EH (cell line): ENCODE measurements at regions not wholly inside any gene's neighbourhood (a gene's known extent, or its start where the extent isn't known, plus 50 kb on each side); places are given as distances from the start of the nearest gene placed in this dataset.
"Not testable (repeated sequence)": the region's sequence is repeated elsewhere in the genome, so short reads cannot be mapped to it uniquely, and the experiment has no call there.

Experiments used
- DNase-seq: peaks from one replicate; pipeline ENCODE4 v3.0.0-alpha.2; 2015; ENCODE audit warnings: low read depth

- no peak for DNase-seq
These were observed 127.5 kb downstream of the VPREB1 start for GRCh38 chr22:22372086-22372485.

- DNase-seq, result no peak
These were observed 129.6 kb downstream of the VPREB1 start for GRCh38 chr22:22374163-22374562.

GRCh38 chr22:22374579-22374978, 130.0 kb downstream of the VPREB1 start:
- DNase-seq, result no peak

GRCh38 chr22:22375576-22376351, 131.2 kb downstream of the VPREB1 start:
- no peak for DNase-seq

- no peak for DNase-seq
These were observed 131.7 kb downstream of the VPREB1 start for GRCh38 chr22:22376352-22376706.

GRCh38 chr22:22376884-22377283, 131.7 kb downstream of the ZNF280B start:
- DNase-seq, result not testable (repeated sequence)

- DNase-seq, result no peak
These were observed 131.2 kb downstream of the ZNF280B start for GRCh38 chr22:22377335-22377734.

GRCh38 chr22:22378446-22379415, 129.8 kb downstream of the ZNF280B start:
- DNase-seq, result no peak

- DNase-seq, result no peak
These were observed 128.2 kb downstream of the ZNF280B start for GRCh38 chr22:22380098-22381030.

- not testable (repeated sequence) for DNase-seq
These were observed 127.2 kb downstream of the ZNF280B start for GRCh38 chr22:22381292-22381691.

- DNase-seq, result no peak
These were observed 124.3 kb downstream of the ZNF280B start for GRCh38 chr22:22384267-22384666.

- no peak for DNase-seq
These were observed 123.8 kb downstream of the ZNF280B start for GRCh38 chr22:22384668-22385244.

GRCh38 chr22:22386602-22387385, 121.7 kb downstream of the ZNF280B start:
- DNase-seq, result no peak

GRCh38 chr22:22387386-22387736, 121.2 kb downstream of the ZNF280B start:
- no peak for DNase-seq

GRCh38 chr22:22388090-22388489, 120.5 kb downstream of the ZNF280B start:
- no peak for DNase-seq

GRCh38 chr22:22388494-22388893, 120.0 kb downstream of the ZNF280B start:
- no peak for DNase-seq

- DNase-seq, result no peak
These were observed 119.1 kb downstream of the ZNF280B start for GRCh38 chr22:22389467-22389866.

- DNase-seq, result no peak
These were observed 117.6 kb downstream of the ZNF280B start for GRCh38 chr22:22390989-22391388.

- DNase-seq, result no peak
These were observed 117.0 kb downstream of the ZNF280B start for GRCh38 chr22:22391543-22391942.

GRCh38 chr22:22392131-22392530, 116.4 kb downstream of the ZNF280B start:
- DNase-seq, result no peak

GRCh38 chr22:22394591-22394990, 114.0 kb downstream of the ZNF280B start:
- DNase-seq, result no peak
